SU-DHL-6 (cell line): ENCODE measurements at regions not wholly inside any gene's neighbourhood (a gene's known extent, or its start where the extent isn't known, plus 50 kb on each side); places are given as distances from the start of the nearest gene placed in this dataset.

Experiments used
- H2AFZ ChIP-seq: fragments of 200-600 bp; sonication (generic); 2 replicates; pipeline ENCODE4 v1.6.1; 2014; ENCODE audit warnings: low read depth, mild to moderate bottlenecking, moderate library complexity, mixed read lengths, antibody characterized with exemption, low read length; ENCODE audit not compliant: severe bottlenecking
- H3F3A ChIP-seq: fragments of 200-600 bp; shearing (Covaris generic); 2 replicates; pipeline ENCODE4 v1.6.0; 2016; ENCODE audit warnings: antibody characterized with exemption, mild to moderate bottlenecking; ENCODE audit not compliant: insufficient read depth
- H3K27ac ChIP-seq: fragments of 200-600 bp; sonication (generic); 2 replicates; pipeline ENCODE4 v1.5.1; 2016; ENCODE audit warnings: low read depth, mild to moderate bottlenecking, low read length, moderate library complexity, mixed read lengths
- H3K27me3 ChIP-seq: fragments of 200-600 bp; sonication (generic), shearing (Covaris generic); 2 replicates; pipeline ENCODE4 v1.6.0; 2014; ENCODE audit warnings: mild to moderate bottlenecking, low read length
- H3K36me3 ChIP-seq: fragments of 200-600 bp; sonication (generic); 2 replicates; pipeline ENCODE4 v1.6.1; 2014; ENCODE audit warnings: mild to moderate bottlenecking, low read length, mixed read lengths
- H3K4me2 ChIP-seq: fragments of 300-600, 200-600 bp; shearing (Covaris generic), sonication (generic); 2 replicates; pipeline ENCODE4 v1.6.0; 2014; ENCODE audit warnings: low read length, low read depth, mild to moderate bottlenecking; ENCODE audit not compliant: poor library complexity, severe bottlenecking
- H3K4me3 ChIP-seq: fragments of 200-600 bp; sonication (generic); 2 replicates; pipeline ENCODE4 v1.5.1; 2014; ENCODE audit warnings: antibody characterized with exemption, low read length, mild to moderate bottlenecking, mixed read lengths; ENCODE audit not compliant: insufficient read depth, poor library complexity, severe bottlenecking
- H3K79me2 ChIP-seq: fragments of 200-600 bp; sonication (generic); 2 replicates; pipeline ENCODE4 v1.6.1; 2014; ENCODE audit warnings: mild to moderate bottlenecking, low read length, moderate library complexity; ENCODE audit not compliant: insufficient read depth
- H3K9ac ChIP-seq: fragments of 200-600 bp; sonication (generic); 2 replicates; pipeline ENCODE4 v1.7.0; 2014; ENCODE audit warnings: mild to moderate bottlenecking, low read length
- H3K9me2 ChIP-seq: fragments of 200-600 bp; sonication (generic); replicated peaks from 2 replicates; pipeline ENCODE4 v1.6.1; 2014; ENCODE audit warnings: low read length; ENCODE audit not compliant: insufficient read depth
- H3K9me3 ChIP-seq: fragments of 200-600 bp; sonication (generic); 2 replicates; pipeline ENCODE4 v1.6.1; 2014; ENCODE audit warnings: low read length, mixed read lengths; ENCODE audit not compliant: insufficient read depth
- H4K20me1 ChIP-seq: fragments of 200-600 bp; sonication (generic); 2 replicates; pipeline ENCODE4 v1.6.1; 2014; ENCODE audit warnings: low read depth, mild to moderate bottlenecking, antibody characterized with exemption, low read length, moderate library complexity, mixed read lengths
- CTCF ChIP-seq: fragments of 200-600 bp; sonication (generic); IDR thresholded peaks from one replicate; pipeline ENCODE4 v1.5.1; 2017; ENCODE audit warnings: antibody characterized with exemption, mild to moderate bottlenecking, low read length, moderate library complexity; ENCODE audit not compliant: insufficient read depth, poor library complexity, severe bottlenecking
- EZH2phosphoT487 ChIP-seq: fragments of 200-600 bp; sonication (generic), shearing (Covaris generic); conservative IDR thresholded peaks from 2 replicates; pipeline ENCODE4 v1.6.1; 2018; ENCODE audit warnings: mild to moderate bottlenecking, antibody characterized with exemption, low read length, moderate library complexity, mixed read lengths

- H3K4me2 ChIP-seq = no peak overlapping the region
- no peak overlapping the region for H3K4me3 ChIP-seq
- no peaks in the 10 kb centered on the region for H3K27me3 ChIP-seq
- no peaks in the 10 kb centered on the region for H3F3A ChIP-seq
- no peak overlapping the region for H2AFZ ChIP-seq
- no peak overlapping the region for H3K9ac ChIP-seq
- H4K20me1 ChIP-seq = no peaks in the 10 kb centered on the region
- H3K79me2 ChIP-seq = no peaks in the 10 kb centered on the region
- H3K9me3 ChIP-seq = no peaks in the 10 kb centered on the region
- no peaks in the 10 kb centered on the region for H3K36me3 ChIP-seq
- H3K27ac ChIP-seq = no peak overlapping the region
- no peaks in the 10 kb centered on the region for H3K9me2 ChIP-seq
- TF ChIP-seq EZH2phosphoT487 (no peak), CTCF (no peak)
Measured at GRCh38 chr1:213852107-213852506, 135.7 kb upstream of the PROX1 start.

GRCh38 chr1:213858581-213858980 is 129.2 kb upstream of the PROX1 start:
- Histone ChIP-seq H3K27ac (no peak overlapping the region), H3F3A (no peaks in the 10 kb centered on the region), H2AFZ (no peak overlapping the region), H3K9ac (no peak overlapping the region), H3K4me3 (no peak overlapping the region), H3K27me3 (no peaks in the 10 kb centered on the region), H3K36me3 (no peaks in the 10 kb centered on the region), H3K9me3 (no peaks in the 10 kb centered on the region), H3K79me2 (no peaks in the 10 kb centered on the region), H3K4me2 (no peak overlapping the region), H3K9me2 (no peaks in the 10 kb centered on the region), H4K20me1 (no peaks in the 10 kb centered on the region)
- no peak for TF ChIP-seq EZH2phosphoT487
- TF ChIP-seq CTCF = no peak

GRCh38 chr1:213861841-213862240 is 125.9 kb upstream of the PROX1 start:
- no peaks in the 10 kb centered on the region for H3K36me3 ChIP-seq
- H3K4me3 ChIP-seq = no peak overlapping the region
- no peak overlapping the region for H3K4me2 ChIP-seq
- no peaks in the 10 kb centered on the region for H3K79me2 ChIP-seq
- no peak overlapping the region for H2AFZ ChIP-seq
- no peaks in the 10 kb centered on the region for H3K9me3 ChIP-seq
- H3K9me2 ChIP-seq = no peaks in the 10 kb centered on the region
- H3K9ac ChIP-seq = no peak overlapping the region
- TF ChIP-seq EZH2phosphoT487 = no peak
- no peak for TF ChIP-seq CTCF
- no peak overlapping the region for H3K27ac ChIP-seq
- no peaks in the 10 kb centered on the region for H3F3A ChIP-seq
- H4K20me1 ChIP-seq = no peaks in the 10 kb centered on the region
- no peaks in the 10 kb centered on the region for H3K27me3 ChIP-seq
